Tibial artery (tissue), 4 donors: ENCODE measurements at regions not wholly inside any gene's neighbourhood (a gene's known extent, or its start where the extent isn't known, plus 50 kb on each side); places are given as distances from the start of the nearest gene placed in this dataset.

ENCODE experiments used
- DNase-seq, 2 donors: peaks; one replicate each; pipeline ENCODE4 v3.0.0-alpha.2; 2019
- H3K27ac ChIP-seq, 2 donors: fragments of 200-600 bp; sonication (generic) in 1 of 2; 1 replicate in 1 of 2; 2 replicates in 1 of 2; pipeline ENCODE4 v1.5.1; 2018 to 2019; ENCODE audit warnings: mild to moderate bottlenecking in 1 of 2
- H3K27me3 ChIP-seq, 2 donors: fragments of 200-600 bp; sonication (generic) in 1 of 2; one replicate each; pipeline versions ENCODE4 v1.5.1 to v1.6.0; 2016 to 2019
- H3K36me3 ChIP-seq, 3 donors: fragments of 200-600 bp; sonication (generic) in 2 of 3; one replicate each; pipeline ENCODE4 v1.5.1; 2016 to 2019; ENCODE audit warnings: mild to moderate bottlenecking in 2 of 3
- H3K4me1 ChIP-seq, 4 donors: fragments of 200-600 bp; sonication (generic) in 2 of 4; 1 replicate in 3 of 4; 2 replicates in 1 of 4; pipeline ENCODE4 v1.5.1; 2016 to 2019
- H3K4me3 ChIP-seq, 2 donors: fragments of 200-600 bp; sonication (generic) in 1 of 2; 1 replicate in 1 of 2; 2 replicates in 1 of 2; pipeline ENCODE4 v1.5.1; 2018 to 2019; ENCODE audit warnings: mild to moderate bottlenecking in 2 of 2
- H3K9me3 ChIP-seq, 3 donors: fragments of 200-600 bp; sonication (generic) in 1 of 3; one replicate each; pipeline ENCODE4 v1.5.1; 2016 to 2019
- intact Hi-C: fragments of 100-400 bp; cut with DNase I; formaldehyde crosslinking; loops from one replicate; pipeline ENCODE4 v1.15.0; 2023; ENCODE audit warnings: low total_unique reads
- TF ChIP-seq, protein P1 (sequence below), 2 experiments: fragments of 200-600 bp in 1 of 2; fragments of 450-650 bp in 1 of 2; IDR thresholded peaks; one replicate each; pipeline ENCODE4 v1.5.1; 2017 to 2019; ENCODE audit warnings: antibody characterized with exemption in 2 of 2, mild to moderate bottlenecking in 1 of 2, moderate library complexity in 1 of 2

DNA sequence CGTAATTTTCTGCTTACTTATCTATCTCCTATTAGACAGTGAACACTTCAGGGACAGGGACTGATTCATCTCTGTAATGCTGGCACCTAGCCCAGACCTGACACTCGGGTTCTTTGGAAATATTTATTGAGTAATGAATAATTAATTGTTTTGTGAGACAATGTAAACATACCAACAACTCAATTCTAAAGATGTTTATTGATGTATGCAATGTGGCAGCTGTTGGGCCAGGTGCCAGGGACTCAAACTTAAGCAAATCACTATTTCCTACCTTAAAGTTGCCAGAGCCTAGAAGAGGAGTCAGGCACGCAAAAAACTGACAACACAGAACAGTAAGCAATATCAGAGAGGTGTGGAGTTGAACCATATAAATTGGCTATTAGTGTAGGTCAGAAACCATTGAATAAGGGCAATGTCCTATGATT is 63.6 kb upstream of the BMPER start:
- Histone ChIP-seq H3K27ac (no peak overlapping the region), H3K4me3 (no peak overlapping the region), H3K36me3 (no peaks in the 10 kb centered on the region), H3K27me3 (no peaks in the 10 kb centered on the region), H3K4me1 (peaks cover 0 to 27% (median 13%) of the 10 kb centered on the region in 4 donors), H3K9me3 (no peaks in the 10 kb centered on the region)
- intact Hi-C loops: no loop called here
- peak in 1 of 2 donors; percentile 55 for DNase-seq
- TF ChIP-seq, protein P1, sequence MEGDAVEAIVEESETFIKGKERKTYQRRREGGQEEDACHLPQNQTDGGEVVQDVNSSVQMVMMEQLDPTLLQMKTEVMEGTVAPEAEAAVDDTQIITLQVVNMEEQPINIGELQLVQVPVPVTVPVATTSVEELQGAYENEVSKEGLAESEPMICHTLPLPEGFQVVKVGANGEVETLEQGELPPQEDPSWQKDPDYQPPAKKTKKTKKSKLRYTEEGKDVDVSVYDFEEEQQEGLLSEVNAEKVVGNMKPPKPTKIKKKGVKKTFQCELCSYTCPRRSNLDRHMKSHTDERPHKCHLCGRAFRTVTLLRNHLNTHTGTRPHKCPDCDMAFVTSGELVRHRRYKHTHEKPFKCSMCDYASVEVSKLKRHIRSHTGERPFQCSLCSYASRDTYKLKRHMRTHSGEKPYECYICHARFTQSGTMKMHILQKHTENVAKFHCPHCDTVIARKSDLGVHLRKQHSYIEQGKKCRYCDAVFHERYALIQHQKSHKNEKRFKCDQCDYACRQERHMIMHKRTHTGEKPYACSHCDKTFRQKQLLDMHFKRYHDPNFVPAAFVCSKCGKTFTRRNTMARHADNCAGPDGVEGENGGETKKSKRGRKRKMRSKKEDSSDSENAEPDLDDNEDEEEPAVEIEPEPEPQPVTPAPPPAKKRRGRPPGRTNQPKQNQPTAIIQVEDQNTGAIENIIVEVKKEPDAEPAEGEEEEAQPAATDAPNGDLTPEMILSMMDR (IDR thresholded peaks at IDR 0.05): no peak

DNA sequence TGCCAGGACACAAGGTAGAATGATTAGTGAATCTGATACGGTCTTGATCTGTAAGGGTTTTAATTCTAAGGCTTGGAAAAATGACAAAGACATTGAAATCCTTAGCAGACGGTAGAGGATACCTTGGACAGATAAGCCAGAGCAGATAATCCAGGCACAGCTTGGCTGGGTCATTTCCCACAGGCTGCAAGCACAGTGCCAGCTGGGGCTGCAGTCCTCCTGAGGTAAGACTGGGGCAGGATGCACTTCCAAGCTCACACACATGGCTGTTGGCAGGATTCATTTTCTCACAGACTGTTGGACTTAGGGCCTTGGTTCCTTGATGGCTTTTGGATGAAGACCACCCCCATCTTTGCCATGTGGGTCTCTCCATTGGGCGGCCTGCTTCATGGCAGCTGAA is 63.2 kb upstream of the BMPER start:
- TF ChIP-seq, protein P1 (IDR thresholded peaks at IDR 0.05): no peak
- intact Hi-C loops: no loop called here
- H3K27ac ChIP-seq: no peak overlapping the region

DNA sequence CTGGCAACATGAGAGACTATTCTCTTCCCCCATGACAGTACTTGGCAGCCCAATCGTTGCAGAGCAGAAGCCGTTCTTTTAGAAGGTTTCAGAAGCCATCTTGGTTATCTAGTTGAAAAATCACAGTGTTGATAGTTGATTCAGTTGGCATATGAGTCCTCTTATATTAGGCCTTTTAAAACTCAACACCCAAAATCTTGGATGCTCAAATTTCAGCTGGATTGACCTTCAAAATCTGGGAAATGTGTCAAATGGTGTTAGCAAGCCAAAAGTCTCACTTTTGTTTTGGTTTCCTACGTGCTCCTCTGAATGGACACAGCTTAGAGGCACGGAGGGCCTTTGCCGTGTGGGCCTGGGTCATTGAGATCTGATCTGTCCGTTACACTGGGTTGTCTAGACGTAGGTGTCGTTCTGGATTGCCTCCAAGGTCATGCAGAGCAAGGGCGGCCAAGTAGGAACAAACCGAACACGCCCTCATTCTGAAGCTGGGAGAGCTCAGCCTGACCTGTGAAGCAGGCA is 59.3 kb upstream of the BMPER start:
- H3K9me3 ChIP-seq: no peaks in the 10 kb centered on the region
- no peak overlapping the region for H3K4me3 ChIP-seq
- H3K36me3 ChIP-seq: no peaks in the 10 kb centered on the region
- peaks cover 0 to 9% (median 0%) of the 10 kb centered on the region in 4 donors for H3K4me1 ChIP-seq
- H3K27me3 ChIP-seq: no peaks in the 10 kb centered on the region
- peak overlapping the region; percentile 29 to 34 for H3K27ac ChIP-seq
- TF ChIP-seq, protein P1 (IDR thresholded peaks at IDR 0.05): no peak
- DNase-seq: peak in 1 of 2 donors; percentile 23
- intact Hi-C loops: no loop called here

More for the DNA sequence above, 63.2 kb upstream of the BMPER start:
- Histone ChIP-seq H3K36me3 (no peaks in the 10 kb centered on the region), H3K9me3 (no peaks in the 10 kb centered on the region), H3K4me3 (no peak overlapping the region), H3K27me3 (no peaks in the 10 kb centered on the region), H3K4me1 (peaks cover 0 to 23% (median 9%) of the 10 kb centered on the region in 4 donors)
- DNase-seq: no peak

DNA sequence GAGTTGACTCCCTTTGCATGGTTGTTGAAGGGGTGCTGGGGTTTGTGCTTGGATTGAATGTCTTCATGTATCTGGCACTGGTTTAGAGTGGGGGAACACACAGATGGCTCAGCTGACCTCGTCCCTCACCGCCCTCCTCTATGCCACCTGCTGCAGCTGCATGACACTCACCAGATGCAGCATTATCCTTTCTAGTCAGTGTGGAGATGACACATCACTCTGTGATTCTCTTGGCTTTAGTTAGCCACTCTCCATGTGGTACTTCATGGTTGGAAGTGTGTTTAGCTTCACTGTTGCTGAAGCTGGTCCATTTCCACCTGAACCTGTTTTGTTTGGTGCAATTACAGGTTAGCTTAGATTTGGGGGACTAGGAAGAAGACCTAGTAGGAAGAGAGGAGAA is 56.3 kb upstream of the BMPER start:
- no peaks in the 10 kb centered on the region for H3K9me3 ChIP-seq
- no peaks in the 10 kb centered on the region for H3K27me3 ChIP-seq
- H3K36me3 ChIP-seq: no peaks in the 10 kb centered on the region
- no peak overlapping the region for H3K27ac ChIP-seq
- intact Hi-C loops: no loop called here
- no peak for DNase-seq
- no peak overlapping the region for H3K4me3 ChIP-seq
- peaks cover 0 to 9% (median 0%) of the 10 kb centered on the region in 4 donors for H3K4me1 ChIP-seq
- TF ChIP-seq, protein P1 (IDR thresholded peaks at IDR 0.05): no peak

DNA sequence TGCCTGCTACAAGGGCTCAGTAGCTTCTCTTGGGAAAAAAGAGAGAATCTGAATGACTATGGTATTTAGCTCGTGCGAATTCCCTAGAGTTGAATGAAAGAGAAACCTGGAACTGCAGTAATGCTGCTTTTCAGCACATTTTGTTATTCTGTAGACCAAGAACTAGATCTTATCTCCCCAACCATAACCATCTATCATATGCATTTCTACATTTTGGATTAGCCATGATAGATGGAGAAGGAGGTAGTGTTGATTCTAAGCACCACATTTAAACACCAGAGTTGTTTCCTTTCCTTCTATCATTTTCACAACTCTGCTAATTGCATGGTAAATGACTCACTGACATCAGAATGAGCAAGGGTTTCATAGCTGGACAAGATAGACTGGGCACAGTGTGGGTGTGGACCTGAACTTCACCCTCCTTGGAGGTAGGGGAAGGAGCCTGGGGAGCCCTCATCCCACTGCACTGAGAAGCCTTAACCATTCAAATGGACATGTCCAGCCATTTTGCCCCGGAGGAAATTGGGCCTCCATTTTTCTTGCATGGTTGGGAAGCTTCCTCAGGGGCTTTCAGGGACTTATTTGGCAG is 55.3 kb upstream of the BMPER start:
- DNase-seq: no peak
- peaks cover 0 to 9% (median 0%) of the 10 kb centered on the region in 4 donors for H3K4me1 ChIP-seq
- no peaks in the 10 kb centered on the region for H3K27me3 ChIP-seq
- TF ChIP-seq, protein P1 (IDR thresholded peaks at IDR 0.05): no peak
- H3K36me3 ChIP-seq: no peaks in the 10 kb centered on the region
- no peak overlapping the region for H3K27ac ChIP-seq
- no peaks in the 10 kb centered on the region for H3K9me3 ChIP-seq
- intact Hi-C loops: no loop called here
- H3K4me3 ChIP-seq: no peak overlapping the region
